Right lobe of liver (tissue), 4 donors: ENCODE measurements at regions not wholly inside any gene's neighbourhood (a gene's known extent, or its start where the extent isn't known, plus 50 kb on each side); places are given as distances from the start of the nearest gene placed in this dataset.

Experiments used
- CTCF ChIP-seq, 4 donors: fragments of 200-600 bp in 3 of 4; fragments of 450-650 bp in 1 of 4; IDR thresholded peaks; one replicate each; pipeline versions ENCODE4 v1.5.1 to v1.8.0; 2016 to 2022; ENCODE audit warnings: antibody characterized with exemption in 4 of 4, mild to moderate bottlenecking in 2 of 4
- POLR2A ChIP-seq: fragments of 450-650 bp; IDR thresholded peaks from one replicate; pipeline ENCODE4 v1.6.1; 2017; ENCODE audit warnings: antibody characterized with exemption, mild to moderate bottlenecking
- donor health status: DM: no; HTN: no; CAD: no.
- donor health status: DM: no; HTN: no; CAD: no.
- donor health status: DM: no; HTN: yes; CAD: no.

GRCh38 chr2:107719141-107719540, 107.6 kb upstream of the RGPD4 start:
- TF ChIP-seq POLR2A (no peak), CTCF (IDR thresholded peaks at IDR 0.05) (no peak)
